MM.1S (cell line): ENCODE measurements at regions not wholly inside any gene's neighbourhood (a gene's known extent, or its start where the extent isn't known, plus 50 kb on each side); places are given as distances from the start of the nearest gene placed in this dataset.

Experiments
- CTCF ChIP-seq: fragments of 300-600 bp; sonication (generic); IDR thresholded peaks from 2 replicates; pipeline ENCODE4 v1.5.1; 2016; ENCODE audit warnings: antibody characterized with exemption, low read length, mixed read lengths
- EZH2 ChIP-seq: fragments of 300-600 bp; sonication (generic); optimal IDR thresholded peaks from 2 replicates; pipeline ENCODE3; 2017; ENCODE audit warnings: low read depth, mild to moderate bottlenecking, antibody characterized with exemption, low read length, mixed read lengths
- EZH2phosphoT487 ChIP-seq: fragments of 300-600 bp; sonication (generic); IDR thresholded peaks from 2 replicates; pipeline ENCODE4 v1.6.1; 2018; ENCODE audit warnings: antibody characterized with exemption, low read length

- TF ChIP-seq CTCF: no peak
- no peak for TF ChIP-seq EZH2
- no peak for TF ChIP-seq EZH2phosphoT487
Measured at GRCh38 chr6:169850154-169850553, 98.7 kb downstream of the ERMARD start.
